GM12874 (cell line): ENCODE measurements at regions not wholly inside any gene's neighbourhood (a gene's known extent, or its start where the extent isn't known, plus 50 kb on each side); places are given as distances from the start of the nearest gene placed in this dataset.

Experiments used
- TF ChIP-seq, protein P1 (sequence below): IDR thresholded peaks from 2 replicates; pipeline ENCODE4 v1.5.1; 2011; ENCODE audit warnings: low read depth, mild to moderate bottlenecking, control low read depth, low read length, moderate library complexity; ENCODE audit not compliant: insufficient read depth

DNA sequence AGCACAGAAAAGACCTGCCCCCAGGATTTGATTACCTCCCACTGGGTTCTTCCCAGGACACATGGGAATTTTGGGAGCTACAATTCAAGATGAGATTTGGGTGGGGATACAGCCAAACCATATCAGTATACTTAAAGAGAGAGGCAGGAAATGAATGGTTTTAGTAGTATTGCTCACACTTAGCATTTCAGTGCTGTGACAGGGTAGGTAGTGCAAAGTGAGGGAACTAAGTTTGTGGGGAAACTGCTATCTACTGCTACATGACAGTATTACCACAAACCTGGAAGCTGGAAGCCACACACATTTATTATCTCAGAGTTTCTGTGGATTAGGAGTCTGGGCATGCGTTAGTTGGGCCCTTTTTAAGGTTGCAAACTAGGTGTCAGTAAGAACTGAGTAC is 450.7 kb downstream of the LPIN1 start:
- TF ChIP-seq, protein P1, sequence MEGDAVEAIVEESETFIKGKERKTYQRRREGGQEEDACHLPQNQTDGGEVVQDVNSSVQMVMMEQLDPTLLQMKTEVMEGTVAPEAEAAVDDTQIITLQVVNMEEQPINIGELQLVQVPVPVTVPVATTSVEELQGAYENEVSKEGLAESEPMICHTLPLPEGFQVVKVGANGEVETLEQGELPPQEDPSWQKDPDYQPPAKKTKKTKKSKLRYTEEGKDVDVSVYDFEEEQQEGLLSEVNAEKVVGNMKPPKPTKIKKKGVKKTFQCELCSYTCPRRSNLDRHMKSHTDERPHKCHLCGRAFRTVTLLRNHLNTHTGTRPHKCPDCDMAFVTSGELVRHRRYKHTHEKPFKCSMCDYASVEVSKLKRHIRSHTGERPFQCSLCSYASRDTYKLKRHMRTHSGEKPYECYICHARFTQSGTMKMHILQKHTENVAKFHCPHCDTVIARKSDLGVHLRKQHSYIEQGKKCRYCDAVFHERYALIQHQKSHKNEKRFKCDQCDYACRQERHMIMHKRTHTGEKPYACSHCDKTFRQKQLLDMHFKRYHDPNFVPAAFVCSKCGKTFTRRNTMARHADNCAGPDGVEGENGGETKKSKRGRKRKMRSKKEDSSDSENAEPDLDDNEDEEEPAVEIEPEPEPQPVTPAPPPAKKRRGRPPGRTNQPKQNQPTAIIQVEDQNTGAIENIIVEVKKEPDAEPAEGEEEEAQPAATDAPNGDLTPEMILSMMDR: no peak

GRCh38 chr2:12199491-12200211 is 453.2 kb downstream of the LPIN1 start:
- TF ChIP-seq, protein P1: no peak

DNA sequence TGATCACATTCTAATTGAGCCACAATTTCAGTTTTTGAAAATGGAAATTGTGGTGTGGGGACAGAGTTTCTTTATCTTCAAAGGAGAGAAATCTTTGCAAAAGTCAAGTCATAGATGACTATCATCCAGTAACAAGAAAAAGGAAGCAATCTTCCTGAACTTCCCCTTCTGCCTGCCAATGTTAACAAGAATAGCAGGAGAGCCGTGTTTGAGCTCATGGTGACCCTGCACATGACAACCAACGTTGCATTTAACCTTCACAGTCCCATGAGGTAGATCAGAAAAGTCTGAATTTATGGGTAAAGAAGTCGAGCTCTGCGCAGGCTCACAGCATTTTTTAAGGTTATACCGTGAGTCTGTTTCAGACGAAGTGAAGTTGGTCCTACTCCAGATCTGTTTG is 454.9 kb downstream of the LPIN1 start:
- TF ChIP-seq, protein P1: no peak

DNA sequence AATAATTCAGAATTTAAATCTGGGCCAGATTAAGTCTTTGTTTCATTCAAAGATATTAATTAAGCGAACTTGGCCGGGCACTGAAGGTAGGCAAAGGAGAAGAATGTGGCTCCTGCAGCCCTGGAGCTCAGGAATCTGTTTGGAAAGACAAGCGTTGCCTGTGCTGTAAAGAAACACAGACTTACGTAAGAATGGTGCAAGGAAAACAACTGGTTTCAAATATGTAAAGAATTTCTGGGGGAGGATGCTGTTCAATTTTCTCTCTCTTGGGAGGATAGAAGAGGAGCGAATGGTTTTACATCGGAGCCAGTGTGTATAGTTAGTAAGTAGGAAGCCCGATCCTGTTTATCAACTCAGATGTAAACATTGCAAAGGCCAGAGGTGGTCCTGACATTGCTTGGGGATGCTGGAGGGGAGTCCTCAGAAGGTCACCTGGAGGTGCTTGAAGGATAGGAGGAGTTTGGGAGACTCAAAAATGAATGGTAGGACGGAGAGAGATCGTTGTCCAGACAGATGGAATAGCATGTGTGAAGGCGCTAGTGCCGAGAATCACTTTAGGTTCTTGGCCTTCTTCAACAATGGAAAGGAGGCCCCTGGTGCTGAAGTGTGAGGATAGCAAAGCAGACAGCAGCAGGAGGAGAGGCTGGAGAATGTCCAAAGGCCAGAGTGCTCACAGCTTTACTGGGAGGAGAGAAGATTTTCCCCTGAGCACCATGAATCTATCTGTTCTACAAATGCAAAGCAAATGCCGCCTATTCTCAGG is 456.1 kb downstream of the LPIN1 start:
- TF ChIP-seq, protein P1: no peak

- TF ChIP-seq, protein P1: no peak
These were observed 457.1 kb downstream of the LPIN1 start for GRCh38 chr2:12203528-12203927.

DNA sequence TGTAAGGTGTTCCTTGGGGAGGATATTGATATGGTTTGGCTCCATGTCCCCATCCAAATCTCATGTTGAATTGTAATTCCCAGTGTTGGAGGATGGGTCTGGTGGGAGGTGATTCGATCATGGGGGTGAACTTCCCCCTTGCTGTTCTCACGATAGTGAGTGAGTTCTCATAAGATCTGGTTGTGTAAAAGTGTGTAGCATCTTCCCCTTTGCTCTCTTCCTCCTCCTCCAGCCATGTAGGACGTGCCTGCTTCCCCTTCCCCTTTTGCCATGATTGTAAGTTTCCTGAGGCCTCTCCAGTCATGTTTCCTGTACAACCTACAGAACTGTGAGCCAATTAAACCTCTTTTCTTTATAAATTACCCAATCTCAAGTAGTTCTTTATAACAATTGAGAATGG is 458.7 kb downstream of the LPIN1 start:
- TF ChIP-seq, protein P1: no peak

DNA sequence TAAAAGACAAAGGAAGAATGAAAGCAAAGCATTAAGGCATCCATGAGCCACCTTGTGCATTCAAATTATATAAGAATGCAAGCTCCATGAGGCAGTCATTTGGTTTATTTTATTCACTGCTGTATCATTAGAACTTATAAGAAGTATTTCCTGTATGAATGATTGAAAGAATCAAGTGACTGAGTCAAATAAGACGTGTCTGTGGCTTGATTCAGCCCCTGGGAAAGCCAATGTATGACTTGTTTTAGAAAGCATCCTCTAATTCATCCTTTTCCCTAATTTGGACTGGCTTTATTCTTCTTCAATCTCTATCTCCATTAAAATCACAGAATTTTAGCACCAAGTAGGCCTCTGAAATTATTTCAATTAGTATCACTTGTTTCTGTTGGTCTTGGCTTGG is 461.1 kb downstream of the LPIN1 start:
- TF ChIP-seq, protein P1: no peak
